GM06990 (cell line): ENCODE measurements at regions not wholly inside any gene's neighbourhood (a gene's known extent, or its start where the extent isn't known, plus 50 kb on each side); places are given as distances from the start of the nearest gene placed in this dataset.

Experiments
- DNase-seq: peaks from one replicate; pipeline ENCODE4 v3.0.0-alpha.2; 2011; ENCODE audit not compliant: insufficient read length; ENCODE audit errors: extremely low read depth
- H3K27me3 ChIP-seq: replicated peaks from 2 replicates; pipeline ENCODE4 v1.6.0; 2011; ENCODE audit warnings: low read length; ENCODE audit not compliant: control insufficient read depth, insufficient read depth
- H3K36me3 ChIP-seq: 2 replicates; pipeline ENCODE4 v1.5.1; 2011; ENCODE audit warnings: low read length; ENCODE audit not compliant: control insufficient read depth, insufficient read depth
- H3K4me3 ChIP-seq: replicated peaks from 2 replicates; pipeline ENCODE4 v1.5.1; 2011; ENCODE audit warnings: low read depth, mild to moderate bottlenecking, control low read depth, low read length
- TF ChIP-seq, protein P1 (sequence below): IDR thresholded peaks from 2 replicates; pipeline ENCODE4 v1.5.1; 2011; ENCODE audit warnings: low read length, control low read depth, mild to moderate bottlenecking, inconsistent platforms; ENCODE audit not compliant: insufficient read depth, poor library complexity, severe bottlenecking

DNA sequence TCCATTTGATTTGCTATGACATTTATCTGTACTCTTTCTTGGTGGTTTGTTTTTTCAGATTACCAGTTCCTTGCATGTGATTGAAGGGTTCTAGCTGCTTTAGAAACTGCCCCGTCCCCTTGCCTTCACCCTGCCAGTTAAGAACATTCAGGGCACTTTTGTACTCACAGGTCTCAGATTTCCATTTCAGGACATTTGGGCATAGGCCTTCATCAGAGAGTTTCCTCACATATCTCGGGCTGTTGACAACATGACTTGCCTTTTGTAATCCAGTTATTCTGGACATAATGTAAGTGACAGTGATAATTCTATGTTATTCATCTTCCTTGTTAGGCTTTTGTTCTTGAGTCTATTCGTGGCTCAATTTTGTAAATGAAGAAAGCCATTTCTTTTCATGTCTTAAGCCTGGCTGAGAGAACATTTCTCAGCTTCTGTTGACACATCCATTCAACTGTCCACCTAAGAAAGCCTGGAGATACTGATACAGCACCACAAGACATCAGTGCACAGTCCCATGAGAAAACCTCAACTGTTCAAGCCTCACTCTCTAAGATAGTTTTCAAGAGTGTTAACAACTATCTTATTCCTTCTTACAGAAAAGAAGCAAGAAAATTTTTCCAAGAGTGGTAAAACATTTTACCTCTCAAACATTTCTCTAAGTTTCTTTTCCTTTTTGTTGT lies 209.3 kb upstream of the SGK1 start:
- DNase-seq, result no peak
- H3K27me3 ChIP-seq, result no peaks in the 10 kb centered on the region; the same call in 1 of the 2 replicates
- TF ChIP-seq, protein P1, sequence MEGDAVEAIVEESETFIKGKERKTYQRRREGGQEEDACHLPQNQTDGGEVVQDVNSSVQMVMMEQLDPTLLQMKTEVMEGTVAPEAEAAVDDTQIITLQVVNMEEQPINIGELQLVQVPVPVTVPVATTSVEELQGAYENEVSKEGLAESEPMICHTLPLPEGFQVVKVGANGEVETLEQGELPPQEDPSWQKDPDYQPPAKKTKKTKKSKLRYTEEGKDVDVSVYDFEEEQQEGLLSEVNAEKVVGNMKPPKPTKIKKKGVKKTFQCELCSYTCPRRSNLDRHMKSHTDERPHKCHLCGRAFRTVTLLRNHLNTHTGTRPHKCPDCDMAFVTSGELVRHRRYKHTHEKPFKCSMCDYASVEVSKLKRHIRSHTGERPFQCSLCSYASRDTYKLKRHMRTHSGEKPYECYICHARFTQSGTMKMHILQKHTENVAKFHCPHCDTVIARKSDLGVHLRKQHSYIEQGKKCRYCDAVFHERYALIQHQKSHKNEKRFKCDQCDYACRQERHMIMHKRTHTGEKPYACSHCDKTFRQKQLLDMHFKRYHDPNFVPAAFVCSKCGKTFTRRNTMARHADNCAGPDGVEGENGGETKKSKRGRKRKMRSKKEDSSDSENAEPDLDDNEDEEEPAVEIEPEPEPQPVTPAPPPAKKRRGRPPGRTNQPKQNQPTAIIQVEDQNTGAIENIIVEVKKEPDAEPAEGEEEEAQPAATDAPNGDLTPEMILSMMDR, result no peak

DNA sequence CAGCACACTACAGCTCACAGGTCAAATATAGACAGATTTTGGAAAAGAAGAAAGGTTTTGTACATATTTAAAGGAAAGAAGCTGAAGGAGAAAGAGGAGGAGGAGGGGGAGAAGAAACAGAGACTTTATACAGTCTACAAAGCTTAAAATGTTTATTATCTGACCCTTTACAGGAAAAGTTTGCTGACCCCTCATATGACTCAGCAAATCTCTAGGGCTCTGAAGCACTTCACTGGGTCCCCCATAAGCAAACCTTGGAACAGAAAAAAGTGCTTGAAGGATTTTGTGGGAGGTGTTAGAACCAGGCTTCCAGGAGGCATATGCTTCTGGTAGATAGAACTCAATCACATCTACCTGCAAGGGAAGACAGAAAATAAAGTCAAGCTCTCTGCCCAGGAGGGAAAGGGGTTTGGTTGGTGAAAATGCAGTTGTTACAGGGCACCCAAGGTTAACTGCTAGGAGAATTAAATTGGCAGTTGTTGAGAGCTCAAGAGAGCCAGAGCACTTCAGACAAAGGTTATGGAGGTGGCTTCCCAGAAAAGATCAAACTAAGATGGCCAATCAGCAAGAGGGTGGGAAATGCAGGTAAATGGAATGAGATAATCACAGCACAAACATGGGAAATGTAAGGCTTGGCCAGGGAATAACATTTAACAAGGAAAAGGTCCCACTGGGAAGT lies 207.4 kb upstream of the SGK1 start:
- DNase-seq, result no peak
- TF ChIP-seq, protein P1, result no peak

More for the DNA sequence above, 209.3 kb upstream of the SGK1 start:
- no peak overlapping the region for H3K4me3 ChIP-seq
- H3K36me3 ChIP-seq, result no peaks in the 10 kb centered on the region

DNA sequence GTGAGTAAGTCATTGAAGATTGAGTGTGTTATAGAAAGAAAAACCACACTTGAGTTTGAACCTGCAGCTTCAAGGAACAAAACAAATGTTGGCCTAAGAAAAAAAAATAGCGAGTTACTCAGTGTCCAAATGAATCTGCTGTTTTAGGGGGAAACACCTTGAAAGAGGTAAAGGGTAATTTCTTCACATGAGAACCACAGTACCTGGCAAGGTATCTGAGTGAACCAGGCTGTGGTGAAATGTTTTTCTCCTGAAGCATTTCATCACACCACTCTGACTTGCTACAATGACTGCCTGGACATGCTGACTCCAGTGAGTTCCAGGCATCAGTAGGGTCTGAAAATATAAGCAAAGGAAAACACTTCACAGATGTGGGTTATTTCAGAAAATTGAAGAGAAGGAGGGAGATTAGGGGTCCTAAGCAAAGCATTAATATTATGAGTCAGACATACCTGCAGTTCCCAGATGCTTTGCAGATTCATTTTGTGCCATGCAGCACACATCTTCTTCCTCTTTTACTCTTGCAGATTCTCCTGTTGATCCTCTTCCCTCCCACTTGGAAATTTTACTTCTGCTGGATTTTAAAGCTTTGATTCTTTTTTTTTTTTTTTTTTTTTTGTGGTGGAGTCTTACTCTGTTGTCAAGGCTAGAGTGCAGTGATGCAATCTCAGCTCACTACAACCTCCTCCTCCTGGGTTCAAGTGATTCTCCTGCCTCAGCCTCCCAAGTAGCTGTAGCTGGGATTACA lies 206.2 kb upstream of the SGK1 start:
- DNase-seq, result no peak
- TF ChIP-seq, protein P1, result no peak
- H3K4me3 ChIP-seq, result no peak overlapping the region
- H3K27me3 ChIP-seq, result no peaks in the 10 kb centered on the region
- H3K36me3 ChIP-seq, result no peaks in the 10 kb centered on the region

More for the DNA sequence above, 207.4 kb upstream of the SGK1 start:
- Histone ChIP-seq H3K27me3 (no peaks in the 10 kb centered on the region), H3K36me3 (no peaks in the 10 kb centered on the region), H3K4me3 (no peak overlapping the region)

DNA sequence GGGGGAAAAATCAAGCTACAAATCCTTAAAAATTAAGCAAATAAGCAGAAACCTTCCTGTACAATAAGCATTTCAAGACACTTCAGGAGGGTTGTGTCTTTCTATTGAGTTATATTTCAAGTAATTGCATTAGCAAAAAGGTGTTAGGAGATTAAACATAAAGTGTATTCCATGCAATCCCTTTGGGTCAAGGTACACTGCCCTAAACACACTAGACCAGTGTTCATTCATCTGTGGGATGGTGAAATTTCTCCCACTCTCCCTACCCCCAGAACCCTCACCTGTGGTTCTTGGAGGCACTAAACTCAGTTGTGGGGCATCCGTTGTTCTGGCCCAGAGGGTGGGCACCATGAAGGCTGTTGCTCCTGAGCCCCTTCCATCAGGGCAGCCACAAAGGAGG lies 205.1 kb upstream of the SGK1 start:
- Histone ChIP-seq H3K4me3 (no peak overlapping the region), H3K36me3 (no peaks in the 10 kb centered on the region), H3K27me3 (no peaks in the 10 kb centered on the region)
- TF ChIP-seq, protein P1, result no peak
- DNase-seq, result no peak

GRCh38 chr6:134521116-134521501 lies 203.2 kb upstream of the SGK1 start:
- Histone ChIP-seq H3K27me3 (no peaks in the 10 kb centered on the region), H3K36me3 (no peaks in the 10 kb centered on the region), H3K4me3 (no peak overlapping the region)
- no peak for DNase-seq
- TF ChIP-seq, protein P1, result no peak
